ENCODE measurements at regions not wholly inside any gene's neighbourhood (a gene's known extent, or its start where the extent isn't known, plus 50 kb on each side); places are given as distances from the start of the nearest gene placed in this dataset.

GRCh38 chr11:29309992-29310391 is 706.8 kb downstream of the KCNA4 start:
- Mint-ChIP-seq H3K36me3 (no peaks in the 10 kb centered on the region), H3K27me3 (no peaks in the 10 kb centered on the region), H3K4me1 (no peaks in the 10 kb centered on the region), H3K4me3 (no peak overlapping the region), H3K9me3 (peaks cover 10% of the 10 kb centered on the region), H3K27ac (no peak overlapping the region)

DNA sequence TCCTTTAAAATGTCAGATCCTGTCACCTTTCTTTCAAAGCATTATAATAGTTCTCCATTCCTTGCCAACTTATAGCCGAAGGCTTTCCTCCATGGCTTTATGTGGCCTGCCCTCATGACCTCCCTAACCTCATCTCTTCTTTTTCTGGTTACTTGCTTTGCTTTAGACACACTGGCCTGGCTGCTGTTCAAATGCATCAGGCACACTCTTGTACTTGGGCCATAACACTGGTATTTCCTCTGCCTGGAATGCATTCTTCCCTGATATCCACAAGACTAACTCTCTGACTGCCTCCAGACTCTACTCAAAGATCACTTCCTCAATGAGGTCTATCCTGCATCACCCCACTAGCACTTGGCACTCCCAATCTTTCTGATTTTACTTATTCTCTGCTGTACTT is 710.3 kb downstream of the KCNA4 start:
- Mint-ChIP-seq H3K4me3 (no peak overlapping the region), H3K27ac (no peak overlapping the region), H3K27me3 (no peaks in the 10 kb centered on the region), H3K9me3 (peaks cover 15% of the 10 kb centered on the region), H3K36me3 (no peaks in the 10 kb centered on the region), H3K4me1 (no peaks in the 10 kb centered on the region)

DNA sequence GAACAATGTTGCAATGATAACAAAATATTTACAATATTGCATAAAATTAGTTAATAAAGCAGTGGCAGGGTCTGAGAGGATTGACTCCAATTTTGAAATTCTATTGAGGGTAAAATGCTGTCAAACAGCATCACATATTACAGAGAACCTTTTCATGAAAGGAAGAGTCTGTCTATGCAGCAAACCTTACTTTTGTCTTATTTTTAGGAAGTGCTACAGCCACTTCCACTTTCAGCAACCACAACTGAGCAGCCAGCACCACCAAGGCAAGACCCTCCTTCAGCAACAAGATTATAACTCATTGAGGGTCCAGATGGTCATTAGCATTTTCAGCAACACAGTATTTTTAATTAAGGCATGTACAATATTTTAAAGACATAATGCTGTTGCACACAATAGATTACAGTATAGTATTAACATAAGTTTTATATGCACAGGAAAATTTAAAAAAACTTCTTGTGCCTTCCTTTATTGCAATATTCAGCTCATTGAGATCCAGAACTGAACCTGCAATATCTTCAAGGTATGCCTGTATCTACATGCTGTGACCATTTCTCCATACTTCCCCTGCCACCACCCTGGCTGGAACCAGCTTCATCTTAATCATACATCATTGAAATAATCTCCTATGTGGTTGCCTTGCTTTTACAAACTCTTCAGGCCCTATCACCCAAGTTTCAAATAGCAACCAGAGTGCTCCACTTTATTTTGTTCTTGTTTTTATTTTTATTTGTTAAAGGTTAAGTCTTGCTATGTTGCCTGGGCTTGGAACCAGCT is 711.2 kb downstream of the KCNA4 start:
- Mint-ChIP-seq H3K4me1 (no peaks in the 10 kb centered on the region), H3K4me3 (no peak overlapping the region), H3K9me3 (peaks cover 18% of the 10 kb centered on the region), H3K27me3 (no peaks in the 10 kb centered on the region), H3K27ac (no peak overlapping the region), H3K36me3 (no peaks in the 10 kb centered on the region)

GRCh38 chr11:29300420-29300819 is 716.4 kb downstream of the KCNA4 start:
- Mint-ChIP-seq H3K36me3 (no peaks in the 10 kb centered on the region), H3K9me3 (peaks cover 13% of the 10 kb centered on the region), H3K27ac (no peak overlapping the region), H3K4me3 (no peak overlapping the region), H3K4me1 (no peaks in the 10 kb centered on the region), H3K27me3 (no peaks in the 10 kb centered on the region)

- H3K4me1 Mint-ChIP-seq, result no peaks in the 10 kb centered on the region
- no peak overlapping the region for H3K27ac Mint-ChIP-seq
- H3K9me3 Mint-ChIP-seq, result peaks cover 4% of the 10 kb centered on the region
- H3K36me3 Mint-ChIP-seq, result no peaks in the 10 kb centered on the region
- H3K27me3 Mint-ChIP-seq, result no peaks in the 10 kb centered on the region
- H3K4me3 Mint-ChIP-seq, result no peak overlapping the region
Observed at GRCh38 chr11:29296680-29297079, 720.1 kb downstream of the KCNA4 start.

DNA sequence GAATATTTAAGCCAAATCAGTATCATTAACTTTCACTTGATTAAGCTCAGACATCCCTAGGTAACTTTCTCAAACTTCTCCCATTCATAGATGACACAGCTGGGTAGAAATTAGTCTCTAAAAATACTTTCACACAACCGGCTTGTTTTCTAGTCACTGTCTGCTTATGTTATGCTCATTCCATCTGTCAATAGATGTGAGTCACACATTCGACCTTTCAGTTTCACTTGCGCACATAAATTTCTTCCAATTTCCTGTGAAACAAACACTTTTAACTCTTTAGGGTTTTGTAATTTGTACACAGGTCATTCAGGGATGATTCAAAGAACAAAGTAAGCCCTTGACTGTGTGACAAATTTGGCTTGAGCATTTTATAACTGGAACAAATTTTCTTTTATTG is 723.0 kb downstream of the KCNA4 start:
- H3K9me3 Mint-ChIP-seq, result no peaks in the 10 kb centered on the region
- no peak overlapping the region for H3K4me3 Mint-ChIP-seq
- no peaks in the 10 kb centered on the region for H3K4me1 Mint-ChIP-seq
- H3K27me3 Mint-ChIP-seq, result no peaks in the 10 kb centered on the region
- H3K36me3 Mint-ChIP-seq, result no peaks in the 10 kb centered on the region
- no peak overlapping the region for H3K27ac Mint-ChIP-seq

DNA sequence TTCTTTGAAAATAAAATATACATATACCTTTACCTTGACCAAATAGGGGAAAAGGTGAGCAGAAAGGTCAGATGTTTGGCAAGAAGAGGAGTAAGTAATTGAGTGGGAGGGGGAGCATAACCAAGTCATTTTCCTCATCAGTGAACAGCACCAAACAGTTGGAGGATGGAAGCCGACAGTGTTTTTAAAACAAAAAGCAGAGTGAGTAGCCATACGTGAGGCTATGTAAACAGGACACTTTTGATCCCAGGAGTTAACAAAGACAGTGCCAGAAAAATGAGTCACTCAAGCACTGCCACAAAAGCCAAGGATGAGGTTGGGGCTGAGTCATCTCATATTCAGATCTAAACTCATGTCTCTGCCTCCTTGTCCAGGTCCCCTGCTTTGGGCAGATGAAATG is 734.7 kb downstream of the KCNA4 start:
- no peaks in the 10 kb centered on the region for H3K27me3 Mint-ChIP-seq
- no peaks in the 10 kb centered on the region for H3K4me1 Mint-ChIP-seq
- H3K4me3 Mint-ChIP-seq, result no peak overlapping the region
- H3K27ac Mint-ChIP-seq, result no peak overlapping the region
- H3K36me3 Mint-ChIP-seq, result no peaks in the 10 kb centered on the region
- peaks cover 11% of the 10 kb centered on the region for H3K9me3 Mint-ChIP-seq

GRCh38 chr11:29281271-29281777 is 735.5 kb downstream of the KCNA4 start:
- H3K4me1 Mint-ChIP-seq, result no peaks in the 10 kb centered on the region
- no peak overlapping the region for H3K4me3 Mint-ChIP-seq
- H3K27ac Mint-ChIP-seq, result no peak overlapping the region
- no peaks in the 10 kb centered on the region for H3K36me3 Mint-ChIP-seq
- no peaks in the 10 kb centered on the region for H3K27me3 Mint-ChIP-seq
- H3K9me3 Mint-ChIP-seq, result peaks cover 11% of the 10 kb centered on the region

GRCh38 chr11:29280452-29280851 is 736.4 kb downstream of the KCNA4 start:
- Mint-ChIP-seq H3K4me1 (no peaks in the 10 kb centered on the region), H3K27ac (no peak overlapping the region), H3K27me3 (no peaks in the 10 kb centered on the region), H3K4me3 (no peak overlapping the region), H3K36me3 (no peaks in the 10 kb centered on the region), H3K9me3 (peaks cover 11% of the 10 kb centered on the region)

GRCh38 chr11:29279716-29280115 is 737.1 kb downstream of the KCNA4 start:
- H3K4me1 Mint-ChIP-seq, result no peaks in the 10 kb centered on the region
- peaks cover 11% of the 10 kb centered on the region for H3K9me3 Mint-ChIP-seq
- no peak overlapping the region for H3K27ac Mint-ChIP-seq
- no peak overlapping the region for H3K4me3 Mint-ChIP-seq
- no peaks in the 10 kb centered on the region for H3K36me3 Mint-ChIP-seq
- no peaks in the 10 kb centered on the region for H3K27me3 Mint-ChIP-seq

DNA sequence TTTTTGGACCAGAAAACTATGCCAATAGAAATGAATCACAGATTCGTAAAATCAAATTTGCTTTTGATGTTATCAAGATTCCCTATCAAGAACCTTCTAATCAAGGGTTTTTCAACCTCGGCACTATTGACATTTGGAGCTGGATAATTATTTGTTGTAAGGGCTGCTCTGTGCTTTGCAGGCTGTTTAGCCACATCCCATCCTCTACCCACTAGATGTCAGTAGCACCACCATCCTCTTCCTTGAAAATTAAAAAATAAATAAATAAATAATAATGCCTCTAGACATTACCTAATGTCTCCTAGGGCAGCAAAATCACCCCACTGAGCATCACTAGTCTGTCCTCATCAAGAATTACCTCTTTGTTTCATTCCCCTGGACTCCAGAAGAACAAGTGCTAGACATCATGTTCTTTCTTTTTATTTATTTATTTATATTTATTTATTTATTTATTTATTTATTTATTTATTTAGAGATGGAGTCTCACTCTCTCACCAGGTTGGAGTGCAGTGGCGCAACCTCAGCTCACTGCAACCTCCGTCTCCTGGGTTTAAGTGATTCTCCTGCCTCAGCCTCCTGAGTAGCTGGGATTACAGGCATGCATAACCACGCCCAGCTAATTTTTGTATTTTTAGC is 744.7 kb downstream of the KCNA4 start:
- Mint-ChIP-seq H3K9me3 (no peaks in the 10 kb centered on the region), H3K27me3 (no peaks in the 10 kb centered on the region), H3K36me3 (no peaks in the 10 kb centered on the region), H3K4me3 (no peak overlapping the region), H3K27ac (no peak overlapping the region), H3K4me1 (no peaks in the 10 kb centered on the region)

DNA sequence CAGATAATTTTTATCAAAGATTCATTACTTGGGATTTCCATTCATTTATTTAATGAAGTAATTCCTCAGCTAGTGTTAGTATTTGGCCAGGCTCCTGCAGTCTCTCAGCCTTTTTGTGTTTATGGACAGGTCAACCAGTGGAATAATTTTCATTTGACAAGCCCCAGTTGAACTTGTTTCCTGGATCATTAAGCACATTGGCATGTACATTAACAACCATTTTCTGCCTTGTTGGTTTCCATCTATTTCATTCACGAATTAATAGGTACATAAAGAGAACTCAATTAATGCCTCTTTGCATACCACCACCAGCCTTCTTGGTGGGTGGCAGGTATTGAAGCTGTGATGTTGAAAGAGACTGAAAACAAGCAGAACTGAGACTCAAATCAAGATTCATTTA is 745.2 kb downstream of the KCNA4 start:
- no peak overlapping the region for H3K27ac Mint-ChIP-seq
- no peaks in the 10 kb centered on the region for H3K36me3 Mint-ChIP-seq
- no peak overlapping the region for H3K4me3 Mint-ChIP-seq
- no peaks in the 10 kb centered on the region for H3K27me3 Mint-ChIP-seq
- no peaks in the 10 kb centered on the region for H3K4me1 Mint-ChIP-seq
- no peaks in the 10 kb centered on the region for H3K9me3 Mint-ChIP-seq

DNA sequence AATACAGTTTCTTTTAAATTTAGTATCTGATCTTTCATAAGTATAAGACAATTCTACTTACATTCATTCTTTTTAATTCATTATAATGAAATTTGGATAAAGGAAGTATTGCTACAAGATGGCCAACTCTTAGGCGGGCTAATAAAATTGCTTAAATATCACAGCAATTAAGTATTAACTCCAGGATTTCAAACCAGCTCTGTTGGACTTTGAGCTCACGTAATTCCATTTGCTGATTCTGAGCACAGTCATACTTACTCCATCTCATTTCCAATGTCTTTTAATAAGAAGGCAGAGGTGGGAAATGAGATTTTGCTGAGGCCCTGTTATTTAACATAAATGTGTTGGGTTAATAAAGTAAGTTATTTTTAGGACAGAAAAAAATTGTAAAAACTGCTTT is 748.1 kb downstream of the KCNA4 start:
- H3K4me1 Mint-ChIP-seq, result no peaks in the 10 kb centered on the region
- no peaks in the 10 kb centered on the region for H3K27me3 Mint-ChIP-seq

DNA sequence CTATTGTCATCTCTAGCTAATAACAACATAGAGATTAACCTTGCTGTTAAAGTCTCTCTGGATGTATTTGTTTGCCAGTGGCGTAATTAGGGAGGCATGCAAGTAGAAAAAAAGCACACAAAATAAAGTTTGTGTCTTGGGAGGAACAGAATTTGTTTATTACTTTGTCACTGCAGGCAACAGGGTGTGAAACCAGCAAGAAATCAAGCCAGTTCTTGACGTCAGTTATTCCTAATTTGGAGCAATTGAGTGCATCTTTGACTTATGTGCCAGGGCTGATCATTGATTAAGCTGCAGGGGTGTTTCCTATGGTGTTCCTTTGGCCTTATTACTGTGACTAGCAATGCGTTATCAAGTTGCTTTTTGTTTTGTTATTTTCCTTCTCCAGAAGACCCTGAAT is 751.0 kb downstream of the KCNA4 start:
- Mint-ChIP-seq H3K27me3 (no peaks in the 10 kb centered on the region), H3K36me3 (no peaks in the 10 kb centered on the region), H3K9me3 (peaks cover 5% of the 10 kb centered on the region), H3K27ac (no peak overlapping the region), H3K4me1 (no peaks in the 10 kb centered on the region), H3K4me3 (no peak overlapping the region)

More for the DNA sequence above, 748.1 kb downstream of the KCNA4 start:
- no peak overlapping the region for H3K27ac Mint-ChIP-seq
- no peaks in the 10 kb centered on the region for H3K36me3 Mint-ChIP-seq
- H3K9me3 Mint-ChIP-seq, result peaks cover 2% of the 10 kb centered on the region
- no peak overlapping the region for H3K4me3 Mint-ChIP-seq

DNA sequence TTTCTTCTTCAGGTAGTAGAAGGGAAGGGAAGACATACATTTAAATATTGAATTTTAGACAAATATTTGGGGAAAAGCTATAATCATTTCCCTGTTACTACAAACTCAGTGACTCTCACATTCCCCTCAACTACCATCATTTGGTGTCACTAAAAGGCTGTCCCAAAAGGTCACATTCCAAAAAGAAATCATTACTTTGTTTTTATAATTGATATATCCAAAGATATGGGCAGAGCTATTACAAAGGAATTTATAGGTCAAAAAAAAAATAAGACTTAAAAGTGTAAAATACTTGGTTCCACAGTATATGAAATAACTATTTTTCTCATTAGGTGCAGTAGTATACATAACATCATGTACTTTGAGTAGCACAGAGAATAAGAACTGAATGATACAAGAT is 751.4 kb downstream of the KCNA4 start:
- Mint-ChIP-seq H3K27me3 (no peaks in the 10 kb centered on the region), H3K9me3 (peaks cover 5% of the 10 kb centered on the region), H3K4me3 (no peak overlapping the region), H3K36me3 (no peaks in the 10 kb centered on the region), H3K27ac (no peak overlapping the region), H3K4me1 (no peaks in the 10 kb centered on the region)

GRCh38 chr11:29263971-29264682 is 752.7 kb downstream of the KCNA4 start:
- H3K27me3 Mint-ChIP-seq, result no peaks in the 10 kb centered on the region
- no peaks in the 10 kb centered on the region for H3K36me3 Mint-ChIP-seq
- H3K9me3 Mint-ChIP-seq, result peaks cover 7% of the 10 kb centered on the region
- no peak overlapping the region for H3K4me3 Mint-ChIP-seq
- no peaks in the 10 kb centered on the region for H3K4me1 Mint-ChIP-seq
- H3K27ac Mint-ChIP-seq, result no peak overlapping the region

Measured in activated naive CD4-positive, alpha-beta T cell treated with anti-CD3 and anti-CD28 coated beads, Interleukin-2, amount 50 U/mL, for 24 hours (primary cell).